A549 (cell line): ENCODE measurements at regions not wholly inside any gene's neighbourhood (a gene's known extent, or its start where the extent isn't known, plus 50 kb on each side); places are given as distances from the start of the nearest gene placed in this dataset.
A peak's percentile ranks its signal among the peaks of the same experiment; 100 is the strongest.

Experiments
- ATAC-seq, 2 experiments: fragments of 200-7000 bp in 1 of 2; fragments of >200 bp in 1 of 2; cut with Nextera tagmentation in 1 of 2; cut with Tn5 transposase in 1 of 2; 3 replicates each; pipeline versions ENCODE4 v1.8.0 to v1.9.1; 2018 to 2020; ENCODE audit warnings: mild to moderate bottlenecking in 1 of 2, moderate library complexity in 1 of 2
- CTCF ChIA-PET: fragments of 300-600 bp; sonication (Branson Sonifier 250); formaldehyde crosslinking; extraction: SDS; loops from one replicate; lab custom pipeline; 2021; ENCODE audit warnings: antibody characterized with exemption, inconsistent platforms; lab: Yijun Ruan, JAX
- POLR2A ChIA-PET: fragments of 350-600 bp; formaldehyde crosslinking; extraction: SDS; loops from one replicate; lab custom pipeline; 2021; ENCODE audit warnings: antibody characterized with exemption, inconsistent platforms; lab: Yijun Ruan, JAX
- DNase-seq, 2 experiments: peaks; one replicate each; pipeline versions ENCODE4 v3.0.0 to v3.0.0-alpha.2; 2011 to 2016; ENCODE audit warnings: low read depth in 1 of 2, low spot score in 1 of 2
- FAIRE-seq: peaks from 2 replicates; lab custom pipeline; 2011; peaks lifted over from hg19 to GRCh38; lab: Jason Lieb, UNC
- H3K27ac ChIP-seq, 2 experiments: fragments of >200 bp; sonication (Bioruptor Twin); formaldehyde crosslinking; 3 replicates each; pipeline ENCODE4 v1.5.1; 2016 to 2017
- H3K4me1 ChIP-seq: fragments of >200 bp; sonication (Bioruptor Twin); formaldehyde crosslinking; 3 replicates; pipeline ENCODE4 v1.6.1; 2016
- H3K4me2 ChIP-seq: fragments of >200 bp; sonication (Bioruptor Twin); formaldehyde crosslinking; 3 replicates; pipeline ENCODE4 v1.6.1; 2016
- H3K4me3 ChIP-seq: fragments of >200 bp; sonication (Bioruptor Twin); formaldehyde crosslinking; 3 replicates; pipeline ENCODE4 v1.5.1; 2016
- H3K9me3 ChIP-seq: fragments of >200 bp; sonication (Bioruptor Twin); formaldehyde crosslinking; 3 replicates; pipeline ENCODE4 v1.6.1; 2016
- CTCF ChIP-seq: fragments of >200 bp; sonication (Bioruptor Twin); formaldehyde crosslinking; IDR thresholded peaks from 3 replicates; pipeline ENCODE4 v1.5.1; 2016
- EHF ChIP-seq: fragments of 250-450 bp; sonication (Bioruptor Pico); IDR thresholded peaks from 2 replicates; pipeline ENCODE4 v1.5.0; 2020; ENCODE audit warnings: mild to moderate bottlenecking
- GATA3 ChIP-seq: IDR thresholded peaks from 2 replicates; pipeline ENCODE4 v1.6.1; 2012; ENCODE audit warnings: borderline replicate concordance
- HES2 ChIP-seq: fragments of >200 bp; sonication (Bioruptor Twin); formaldehyde crosslinking; IDR thresholded peaks from 2 replicates; pipeline ENCODE4 v1.6.1; 2016
- HEYL ChIP-seq: fragments of 250-450 bp; sonication (Bioruptor Pico); IDR thresholded peaks from 2 replicates; pipeline ENCODE4 v1.8.0; 2021; ENCODE audit warnings: mild to moderate bottlenecking, moderate library complexity
- HMGXB4 ChIP-seq: fragments of 250-450 bp; sonication (Bioruptor Pico); IDR thresholded peaks from 2 replicates; pipeline ENCODE4 v1.5.0; 2021; ENCODE audit warnings: mild to moderate bottlenecking, moderate library complexity, borderline replicate concordance
- HOXA7 ChIP-seq: fragments of 250-450 bp; sonication (Bioruptor Pico); IDR thresholded peaks from 2 replicates; pipeline ENCODE4 v1.5.0; 2020; ENCODE audit warnings: mild to moderate bottlenecking, moderate library complexity
- HOXB5 ChIP-seq: fragments of 250-450 bp; sonication (Bioruptor Pico); IDR thresholded peaks from 2 replicates; pipeline ENCODE4 v1.5.0; 2020; ENCODE audit warnings: mild to moderate bottlenecking, moderate library complexity
- JUN ChIP-seq, 2 experiments: fragments of >200 bp; sonication (Bioruptor Twin); formaldehyde crosslinking; IDR thresholded peaks; 2 replicates in 1 of 2; 3 replicates in 1 of 2; pipeline ENCODE4 v1.6.1; 2016 to 2017
- JUNB ChIP-seq: fragments of >200 bp; sonication (Bioruptor Twin); formaldehyde crosslinking; IDR thresholded peaks from 2 replicates; pipeline ENCODE4 v1.6.1; 2016
- MAFK ChIP-seq: fragments of 450-650 bp; IDR thresholded peaks from 2 replicates; pipeline ENCODE4 v1.6.1; 2014; ENCODE audit not compliant: partially characterized antibody
- MAZ ChIP-seq: fragments of 150-350 bp; IDR thresholded peaks from 2 replicates; pipeline ENCODE4 v1.6.1; 2014; ENCODE audit warnings: antibody characterized with exemption, low read depth, low read length, borderline replicate concordance
- MYC ChIP-seq: IDR thresholded peaks from 2 replicates; pipeline ENCODE4 v1.6.1; 2012; ENCODE audit warnings: mild to moderate bottlenecking, inconsistent platforms, low read length, improper control_type of control experiment, borderline replicate concordance
- NFE2L2 ChIP-seq: fragments of 150-350 bp; conservative IDR thresholded peaks from 2 replicates; pipeline ENCODE4 v1.6.1; 2014; ENCODE audit warnings: low read length
- NPAS2 ChIP-seq: fragments of 250-450 bp; sonication (Bioruptor Pico); IDR thresholded peaks from 2 replicates; pipeline ENCODE4 v1.8.0; 2022; ENCODE audit warnings: mild to moderate bottlenecking, moderate library complexity, borderline replicate concordance
- RARB ChIP-seq: fragments of 250-450 bp; sonication (Bioruptor Pico); IDR thresholded peaks from 2 replicates; pipeline ENCODE4 v1.8.0; 2021; ENCODE audit warnings: mild to moderate bottlenecking, moderate library complexity
- RCOR1 ChIP-seq: fragments of 150-350 bp; IDR thresholded peaks from 2 replicates; pipeline ENCODE4 v1.6.1; 2014; ENCODE audit warnings: antibody characterized with exemption, low read length, low read depth
- RFX5 ChIP-seq: fragments of 450-650 bp; IDR thresholded peaks from 2 replicates; pipeline ENCODE4 v1.7.1; 2014; ENCODE audit warnings: antibody characterized with exemption, mild to moderate bottlenecking, moderate library complexity
- SMC3 ChIP-seq: fragments of >200 bp; sonication (Bioruptor Twin); formaldehyde crosslinking; IDR thresholded peaks from 3 replicates; pipeline ENCODE4 v1.6.1; 2018; ENCODE audit warnings: inconsistent platforms
- USF2 ChIP-seq: fragments of 450-650 bp; IDR thresholded peaks from 2 replicates; pipeline ENCODE4 v1.6.1; 2014; ENCODE audit warnings: antibody characterized with exemption
- ZNF302 ChIP-seq: fragments of 250-450 bp; sonication (Bioruptor Pico); IDR thresholded peaks from 2 replicates; pipeline ENCODE4 v1.9.0; 2021; ENCODE audit warnings: inconsistent platforms, mild to moderate bottlenecking, moderate library complexity
- ZSCAN20 ChIP-seq: fragments of 250-450 bp; sonication (Bioruptor Pico); IDR thresholded peaks from 2 replicates; pipeline ENCODE4 v1.8.0; 2022; ENCODE audit warnings: mild to moderate bottlenecking, moderate library complexity
- WGBS: methylation state at CpG from one replicate; pipeline ENCODE4 v1.1.6; 2017; ENCODE audit errors: missing lambda C conversion rate; 5-methylcytosine and 5-hydroxymethylcytosine counted together

- Histone ChIP-seq H3K4me3 (no peak overlapping the region), H3K4me1 (peaks cover 19% of the 10 kb centered on the region; the same call in 2 of the 3 replicates), H3K27ac (no peak overlapping the region), H3K4me2 (peak overlapping the region; percentile 42; the same call in 1 of the 3 replicates), H3K9me3 (no peaks in the 10 kb centered on the region)
- no peak for DNase-seq
- no peak for TF ChIP-seq MAZ
- TF ChIP-seq HOXB5 (CRISPR knock-in tag): no peak
- no peak for TF ChIP-seq RCOR1
- TF ChIP-seq USF2: no peak
- TF ChIP-seq HES2: no peak
- TF ChIP-seq EHF (CRISPR knock-in tag): no peak
- no peak for ATAC-seq
- CTCF ChIA-PET: interaction anchor here (2.1 kb wide), 1 partner anchor 286 kb away, joined by 7 read pairs; no protein-coding TSS in a partner anchor
- whole genome bisulfite sequencing: 93% methylated on average over 6 of the region's 6 CpGs
- FAIRE-seq: no peak
- POLR2A ChIA-PET: no interaction called here
Measured at GRCh38 chr22:25487508-25487907, 77.0 kb upstream of the GRK3 start.

GRCh38 chr22:25488244-25489020 lies 76.0 kb upstream of the GRK3 start:
- TF ChIP-seq MAFK: no peak
- no peak for TF ChIP-seq ZNF302
- TF ChIP-seq JUNB: no peak
- no peak for TF ChIP-seq ZSCAN20 (CRISPR knock-in tag)
- no peak for TF ChIP-seq HMGXB4
- no peak for TF ChIP-seq NPAS2 (CRISPR knock-in tag)
- no peak for TF ChIP-seq MYC
- TF ChIP-seq SMC3: no peak
- no peak for TF ChIP-seq GATA3
- TF ChIP-seq HEYL (CRISPR knock-in tag): no peak
- no peak for TF ChIP-seq RFX5
- TF ChIP-seq JUN (IDR thresholded peaks at IDR 0.05): no peak
- TF ChIP-seq RARB: no peak
- TF ChIP-seq NFE2L2: no peak
- TF ChIP-seq HOXA7 (CRISPR knock-in tag): no peak
- TF ChIP-seq, all 56 proteins: peak for 0
- FAIRE-seq (no peak), ATAC-seq (peak; percentile 65 to 83), DNase-seq (peak; percentile 13 to 71)
- H3K4me3 ChIP-seq: no peak overlapping the region
- WGBS: 0% methylated on average over 3 of the region's 3 CpGs
- H3K4me2 ChIP-seq: peak overlapping the region; percentile 42
- ChIA-PET POLR2A (interaction anchor here (1.0 kb wide), 1 partner anchor 15 kb away, joined by 3 read pairs; no protein-coding TSS in a partner anchor), CTCF (interaction anchor here (0.7 to 2.1 kb wide), 2 partner anchors 21 to 285 kb away, joined by 3 to 7 read pairs; no protein-coding TSS in a partner anchor)
- H3K4me1 ChIP-seq: peaks cover 19% of the 10 kb centered on the region; the same call in 2 of the 3 replicates
- peak overlapping the region in 1 of 2 experiments; percentile 46; a peak in 2 of 6 replicates for H3K27ac ChIP-seq
- H3K9me3 ChIP-seq: no peaks in the 10 kb centered on the region

- WGBS: 78% methylated on average over 1 of the region's 1 CpG
- FAIRE-seq (no peak), ATAC-seq (no peak), DNase-seq (no peak)
- Histone ChIP-seq H3K4me2 (no peak overlapping the region), H3K27ac (no peak overlapping the region), H3K4me3 (no peak overlapping the region), H3K4me1 (peaks cover 19% of the 10 kb centered on the region; the same call in 2 of the 3 replicates), H3K9me3 (no peaks in the 10 kb centered on the region)
- ChIA-PET POLR2A (no interaction called here), CTCF (no interaction called here)
- no peak for TF ChIP-seq CTCF
Measured at GRCh38 chr22:25489947-25490346, 74.5 kb upstream of the GRK3 start.
